Endodermal cell (in vitro differentiated cells): ENCODE measurements at regions not wholly inside any gene's neighbourhood (a gene's known extent, or its start where the extent isn't known, plus 50 kb on each side); places are given as distances from the start of the nearest gene placed in this dataset.
A peak's percentile ranks its signal among the peaks of the same experiment; 100 is the strongest.

Experiments
- DNase-seq: peaks from one replicate; pipeline ENCODE4 v3.0.0-alpha.2; 2017
- H3K27ac ChIP-seq: 2 replicates; pipeline ENCODE4 v1.5.1; 2013; ENCODE audit warnings: mild to moderate bottlenecking, low read depth, low read length, moderate library complexity
- H3K27me3 ChIP-seq: 2 replicates; pipeline ENCODE4 v1.6.1; 2013; ENCODE audit warnings: mild to moderate bottlenecking, low read length, moderate library complexity; ENCODE audit not compliant: insufficient read depth, control insufficient read depth, poor library complexity, severe bottlenecking
- H3K36me3 ChIP-seq: 2 replicates; pipeline ENCODE4 v1.7.0; 2013; ENCODE audit warnings: mild to moderate bottlenecking, low read length, moderate library complexity; ENCODE audit not compliant: control insufficient read depth, insufficient read depth
- H3K4me1 ChIP-seq: one replicate; pipeline ENCODE4 v1.7.0; 2013; ENCODE audit warnings: low read length; ENCODE audit not compliant: control insufficient read depth, insufficient read depth
- H3K4me3 ChIP-seq: 2 replicates; pipeline ENCODE4 v1.5.1; 2013; ENCODE audit warnings: mild to moderate bottlenecking, low read length, moderate library complexity
- H3K9ac ChIP-seq: 2 replicates; pipeline ENCODE4 v1.6.1; 2013; ENCODE audit warnings: mild to moderate bottlenecking, low read length, moderate library complexity; ENCODE audit not compliant: poor library complexity, severe bottlenecking; ENCODE audit errors: extremely low read depth
- H3K9me3 ChIP-seq: 2 replicates; pipeline ENCODE4 v1.6.1; 2013; ENCODE audit warnings: mild to moderate bottlenecking, low read length, moderate library complexity; ENCODE audit not compliant: control insufficient read depth
- H3K27ac Mint-ChIP-seq: 2 replicates; pipeline ENCODE4 v1.8.0; 2020; ENCODE audit warnings: mixed read lengths
- H3K27me3 Mint-ChIP-seq: 2 replicates; pipeline ENCODE4 v1.8.0; 2021; ENCODE audit warnings: mild to moderate bottlenecking, mixed read lengths; ENCODE audit not compliant: insufficient read depth
- H3K36me3 Mint-ChIP-seq: 2 replicates; pipeline ENCODE4 v1.8.0; 2020; ENCODE audit warnings: low read depth, mixed read lengths
- H3K4me1 Mint-ChIP-seq: 2 replicates; pipeline ENCODE4 v1.8.0; 2020; ENCODE audit warnings: mixed read lengths
- H3K4me3 Mint-ChIP-seq: 2 replicates; pipeline ENCODE4 v1.8.0; 2020; ENCODE audit warnings: mild to moderate bottlenecking, moderate library complexity, mixed read lengths
- H3K9me3 Mint-ChIP-seq: 2 replicates; pipeline ENCODE4 v1.8.0; 2020; ENCODE audit warnings: mild to moderate bottlenecking, mixed read lengths
- CTCF ChIP-seq: fragments of 200-600 bp; sonication (generic); conservative IDR thresholded peaks from 2 replicates; pipeline ENCODE4 v1.5.0; 2021; ENCODE audit warnings: antibody characterized with exemption, mild to moderate bottlenecking
- WGBS, 2 experiments: methylation state at CpG; one replicate each; pipeline versions ENCODE4 v1.1.5 to v1.1.7; 2013; ENCODE audit warnings: missing lambda C conversion rate in 2 of 2, mixed read lengths in 1 of 2; ENCODE audit not compliant: insufficient coverage in 1 of 2, insufficient read length in 1 of 2; 5-methylcytosine and 5-hydroxymethylcytosine counted together

- peak overlapping the region; percentile 2 for H3K27ac Mint-ChIP-seq
- no peak for TF ChIP-seq CTCF
These were observed 208.2 kb downstream of the DAD1 start for GRCh38 chr14:22380571-22381407.

GRCh38 chr14:22379727-22380126, 209.3 kb downstream of the DAD1 start:
- H3K27ac Mint-ChIP-seq, result no peak overlapping the region
- no peak for TF ChIP-seq CTCF
- H3K27me3 ChIP-seq, result no peaks in the 10 kb centered on the region
- no peak for DNase-seq
- no peaks in the 10 kb centered on the region for H3K9me3 ChIP-seq
- H3K4me1 Mint-ChIP-seq, result peaks cover 64% of the 10 kb centered on the region
- no peak overlapping the region for H3K4me3 Mint-ChIP-seq
- no peaks in the 10 kb centered on the region for H3K9me3 Mint-ChIP-seq
- peaks cover 41% of the 10 kb centered on the region for H3K4me1 ChIP-seq
- H3K36me3 ChIP-seq, result no peaks in the 10 kb centered on the region
- no peaks in the 10 kb centered on the region for H3K27me3 Mint-ChIP-seq
- H3K9ac ChIP-seq, result no peak overlapping the region
- no peak overlapping the region for H3K27ac ChIP-seq
- H3K36me3 Mint-ChIP-seq, result no peaks in the 10 kb centered on the region
- H3K4me3 ChIP-seq, result no peak overlapping the region

More at GRCh38 chr14:22380571-22381407, 208.2 kb downstream of the DAD1 start:
- H3K4me3 ChIP-seq, result peak overlapping the region; percentile 55
- peak; percentile 58 for DNase-seq
- H3K9ac ChIP-seq, result no peak overlapping the region
- Mint-ChIP-seq H3K4me3 (peak overlapping the region; percentile 0), H3K4me1 (peaks cover 72% of the 10 kb centered on the region), H3K27me3 (no peaks in the 10 kb centered on the region), H3K36me3 (no peaks in the 10 kb centered on the region), H3K9me3 (no peaks in the 10 kb centered on the region)
- no peaks in the 10 kb centered on the region for H3K9me3 ChIP-seq
- H3K4me1 ChIP-seq, result peaks cover 45% of the 10 kb centered on the region
- H3K27ac ChIP-seq, result no peak overlapping the region
- H3K27me3 ChIP-seq, result no peaks in the 10 kb centered on the region
- WGBS, 2 experiments, result 86 to 100% methylated on average over 2 to 5 of the region's 5 CpGs
- H3K36me3 ChIP-seq, result no peaks in the 10 kb centered on the region

GRCh38 chr14:22378181-22378580, 210.8 kb downstream of the DAD1 start:
- H3K9ac ChIP-seq, result no peak overlapping the region
- Mint-ChIP-seq H3K9me3 (no peaks in the 10 kb centered on the region), H3K27ac (peak overlapping the region; percentile 67), H3K27me3 (no peaks in the 10 kb centered on the region), H3K4me3 (peak overlapping the region; percentile 30), H3K36me3 (no peaks in the 10 kb centered on the region), H3K4me1 (peaks cover 58% of the 10 kb centered on the region)
- 28 to 40% methylated on average over 1 to 2 of the region's 2 CpGs for WGBS, 2 experiments
- H3K27ac ChIP-seq, result no peak overlapping the region
- H3K9me3 ChIP-seq, result no peaks in the 10 kb centered on the region
- H3K27me3 ChIP-seq, result no peaks in the 10 kb centered on the region
- H3K36me3 ChIP-seq, result no peaks in the 10 kb centered on the region
- no peak for DNase-seq
- H3K4me1 ChIP-seq, result peaks cover 34% of the 10 kb centered on the region
- TF ChIP-seq CTCF, result no peak
- H3K4me3 ChIP-seq, result peak overlapping the region; percentile 66
